ENCODE measurements at regions not wholly inside any gene's neighbourhood (a gene's known extent, or its start where the extent isn't known, plus 50 kb on each side); places are given as distances from the start of the nearest gene placed in this dataset.

DNA sequence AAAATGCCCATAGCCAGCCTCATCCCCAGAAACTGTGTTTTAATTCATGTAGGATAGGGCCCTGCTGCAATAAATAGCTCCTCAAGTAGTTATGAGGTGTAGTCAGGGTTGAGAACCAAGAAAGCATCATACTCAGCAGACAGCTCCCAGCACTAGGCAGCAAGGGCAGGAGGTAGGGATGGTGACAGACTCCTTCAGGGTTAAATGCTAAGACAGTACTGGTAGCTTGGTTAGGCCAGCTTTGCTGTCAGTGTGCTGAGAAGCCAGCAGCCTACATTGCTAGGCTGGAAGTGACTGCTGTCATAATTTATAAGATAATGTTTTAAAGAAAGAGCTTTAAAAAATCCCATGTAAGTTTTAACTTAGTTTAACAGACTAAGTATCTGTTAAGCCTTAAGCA lies 113.9 kb upstream of the IMMP2L start:
- no peak for DNase-seq
- ATAC-seq, result no peak
- no peaks in the 10 kb centered on the region for H3K36me3 ChIP-seq (ENCODE audit: insufficient read depth in 1 of 2, low read depth in 1 of 2)
- H3K9me3 ChIP-seq, result no peaks in the 10 kb centered on the region
- H3K27me3 ChIP-seq (ENCODE audit: insufficient read depth in 3 of 3, low read length in 2 of 3), result no peaks in the 10 kb centered on the region
- no peak overlapping the region for H3K4me3 ChIP-seq
- intact Hi-C loops (cut with DNase I), result no loop called here
- H3K27ac ChIP-seq, result no peak overlapping the region
- no peaks in the 10 kb centered on the region for H3K4me1 ChIP-seq
- TF ChIP-seq, protein P1, sequence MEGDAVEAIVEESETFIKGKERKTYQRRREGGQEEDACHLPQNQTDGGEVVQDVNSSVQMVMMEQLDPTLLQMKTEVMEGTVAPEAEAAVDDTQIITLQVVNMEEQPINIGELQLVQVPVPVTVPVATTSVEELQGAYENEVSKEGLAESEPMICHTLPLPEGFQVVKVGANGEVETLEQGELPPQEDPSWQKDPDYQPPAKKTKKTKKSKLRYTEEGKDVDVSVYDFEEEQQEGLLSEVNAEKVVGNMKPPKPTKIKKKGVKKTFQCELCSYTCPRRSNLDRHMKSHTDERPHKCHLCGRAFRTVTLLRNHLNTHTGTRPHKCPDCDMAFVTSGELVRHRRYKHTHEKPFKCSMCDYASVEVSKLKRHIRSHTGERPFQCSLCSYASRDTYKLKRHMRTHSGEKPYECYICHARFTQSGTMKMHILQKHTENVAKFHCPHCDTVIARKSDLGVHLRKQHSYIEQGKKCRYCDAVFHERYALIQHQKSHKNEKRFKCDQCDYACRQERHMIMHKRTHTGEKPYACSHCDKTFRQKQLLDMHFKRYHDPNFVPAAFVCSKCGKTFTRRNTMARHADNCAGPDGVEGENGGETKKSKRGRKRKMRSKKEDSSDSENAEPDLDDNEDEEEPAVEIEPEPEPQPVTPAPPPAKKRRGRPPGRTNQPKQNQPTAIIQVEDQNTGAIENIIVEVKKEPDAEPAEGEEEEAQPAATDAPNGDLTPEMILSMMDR (IDR thresholded peaks at IDR 0.05), result no peak

- H3K9me3 ChIP-seq, result no peaks in the 10 kb centered on the region
- no peaks in the 10 kb centered on the region for H3K4me1 ChIP-seq
- WGBS, 3 donors, result 84 to 91% (median 85%) methylated on average over 6 of the region's 6 CpGs
- no peaks in the 10 kb centered on the region for H3K27me3 ChIP-seq (ENCODE audit: insufficient read depth in 3 of 3, low read length in 2 of 3)
- DNase-seq (no peak), ATAC-seq (no peak)
- no peak overlapping the region for H3K4me3 ChIP-seq
- intact Hi-C loops (cut with DNase I), result no loop called here
- TF ChIP-seq, protein P1 (IDR thresholded peaks at IDR 0.05), result no peak
- no peaks in the 10 kb centered on the region for H3K36me3 ChIP-seq (ENCODE audit: insufficient read depth in 1 of 2, low read depth in 1 of 2)
- no peak overlapping the region for H3K27ac ChIP-seq
These were observed 110.6 kb upstream of the IMMP2L start for GRCh38 chr7:111672901-111673300.

GRCh38 chr7:111671927-111672326 lies 109.6 kb upstream of the IMMP2L start:
- Histone ChIP-seq H3K9me3 (no peaks in the 10 kb centered on the region), H3K4me1 (no peaks in the 10 kb centered on the region), H3K36me3 (ENCODE audit: insufficient read depth in 1 of 2, low read depth in 1 of 2) (no peaks in the 10 kb centered on the region), H3K27me3 (ENCODE audit: insufficient read depth in 3 of 3, low read length in 2 of 3) (no peaks in the 10 kb centered on the region), H3K4me3 (no peak overlapping the region), H3K27ac (no peak overlapping the region)
- intact Hi-C loops (cut with DNase I), result no loop called here
- WGBS, 3 donors, result 79 to 87% (median 82%) methylated on average over 2 of the region's 2 CpGs
- DNase-seq (no peak), ATAC-seq (no peak)
- TF ChIP-seq, protein P1 (IDR thresholded peaks at IDR 0.05), result no peak

- Histone ChIP-seq H3K36me3 (ENCODE audit: insufficient read depth in 1 of 2, low read depth in 1 of 2) (no peaks in the 10 kb centered on the region), H3K27me3 (ENCODE audit: insufficient read depth in 3 of 3, low read length in 2 of 3) (no peaks in the 10 kb centered on the region), H3K4me1 (no peaks in the 10 kb centered on the region), H3K27ac (no peak overlapping the region), H3K9me3 (no peaks in the 10 kb centered on the region), H3K4me3 (no peak overlapping the region)
- WGBS, 3 donors, result 83 to 86% (median 83%) methylated on average over 9 of the region's 9 CpGs
- ATAC-seq (no peak), DNase-seq (no peak)
- intact Hi-C loops (cut with DNase I), result no loop called here
- TF ChIP-seq, protein P1 (IDR thresholded peaks at IDR 0.05), result no peak
These were observed 106.4 kb upstream of the IMMP2L start for GRCh38 chr7:111668711-111669110.

GRCh38 chr7:111667488-111667887 lies 105.2 kb upstream of the IMMP2L start:
- no peak overlapping the region for H3K4me3 ChIP-seq
- TF ChIP-seq, protein P1 (IDR thresholded peaks at IDR 0.05), result no peak
- H3K27ac ChIP-seq, result no peak overlapping the region
- no peaks in the 10 kb centered on the region for H3K27me3 ChIP-seq (ENCODE audit: insufficient read depth in 3 of 3, low read length in 2 of 3)
- H3K4me1 ChIP-seq, result no peaks in the 10 kb centered on the region
- ATAC-seq (no peak), DNase-seq (no peak)
- WGBS, 3 donors, result 92 to 100% (median 96%) methylated on average over 1 of the region's 1 CpG
- no peaks in the 10 kb centered on the region for H3K9me3 ChIP-seq
- no peaks in the 10 kb centered on the region for H3K36me3 ChIP-seq (ENCODE audit: insufficient read depth in 1 of 2, low read depth in 1 of 2)
- intact Hi-C loops (cut with DNase I), result no loop called here
